SK-N-SH treated with all-trans-retinoic acid at 6 μM for 48 hours (cell line): ENCODE measurements at regions not wholly inside any gene's neighbourhood (a gene's known extent, or its start where the extent isn't known, plus 50 kb on each side); places are given as distances from the start of the nearest gene placed in this dataset.

Source experiments
- ATAC-seq: fragments of 200-7000 bp; cut with Tn5 transposase; 3 replicates; pipeline ENCODE4 v1.9.1; 2020; ENCODE audit warnings: mild to moderate bottlenecking, moderate library complexity
- ARNTL ChIP-seq: fragments of 450-650 bp; formaldehyde crosslinking; IDR thresholded peaks from 2 replicates; pipeline ENCODE4 v1.5.0; 2020; ENCODE audit warnings: low read depth, mild to moderate bottlenecking, moderate library complexity, borderline replicate concordance
- BACH2 ChIP-seq: fragments of 250-450 bp; sonication (Bioruptor Pico); IDR thresholded peaks from 2 replicates; pipeline ENCODE4 v1.9.0; 2021; ENCODE audit warnings: mild to moderate bottlenecking, borderline replicate concordance
- CREB5 ChIP-seq: fragments of 250-450 bp; sonication (Bioruptor Pico); IDR thresholded peaks from 2 replicates; pipeline ENCODE4 v1.5.1; 2020; ENCODE audit warnings: low read depth, mild to moderate bottlenecking, moderate library complexity
- CSDC2 ChIP-seq: fragments of 250-450 bp; sonication (Bioruptor Pico); IDR thresholded peaks from 2 replicates; pipeline ENCODE4 v1.5.0; 2020; ENCODE audit warnings: mild to moderate bottlenecking, moderate library complexity
- CSRNP3 ChIP-seq: fragments of 250-450 bp; sonication (Bioruptor Pico); IDR thresholded peaks from 2 replicates; pipeline ENCODE4 v1.5.1; 2021; ENCODE audit warnings: mild to moderate bottlenecking, moderate library complexity
- ESRRG ChIP-seq: fragments of 250-450 bp; sonication (Bioruptor Pico); IDR thresholded peaks from 2 replicates; pipeline ENCODE4 v1.6.1; 2021; ENCODE audit warnings: mild to moderate bottlenecking
- GLIS3 ChIP-seq: fragments of 250-450 bp; sonication (Bioruptor Pico); IDR thresholded peaks from 2 replicates; pipeline ENCODE4 v1.5.0; 2020; ENCODE audit warnings: mild to moderate bottlenecking, moderate library complexity
- ISL1 ChIP-seq: fragments of 250-450 bp; sonication (Bioruptor Pico); IDR thresholded peaks from 2 replicates; pipeline ENCODE4 v2.1.2; 2022; ENCODE audit warnings: mild to moderate bottlenecking, moderate library complexity
- OSR1 ChIP-seq: fragments of 250-450 bp; sonication (Bioruptor Pico); IDR thresholded peaks from 2 replicates; pipeline ENCODE4 v1.8.0; 2022; ENCODE audit warnings: moderate library complexity, mild to moderate bottlenecking, inconsistent platforms
- PATZ1 ChIP-seq: fragments of 250-450 bp; sonication (Bioruptor Pico); IDR thresholded peaks from 2 replicates; pipeline ENCODE4 v1.8.0; 2020; ENCODE audit warnings: mild to moderate bottlenecking, moderate library complexity, borderline replicate concordance
- POU6F1 ChIP-seq: fragments of 250-450 bp; sonication (Bioruptor Pico); IDR thresholded peaks from 2 replicates; pipeline ENCODE4 v1.8.0; 2021; ENCODE audit warnings: low read depth, mild to moderate bottlenecking, moderate library complexity, borderline replicate concordance
- PPARA ChIP-seq: fragments of 250-450 bp; sonication (Bioruptor Pico); IDR thresholded peaks from 2 replicates; pipeline ENCODE4 v1.5.0; 2020; ENCODE audit warnings: mild to moderate bottlenecking, borderline replicate concordance
- RARB ChIP-seq: fragments of 250-450 bp; sonication (Bioruptor Pico); IDR thresholded peaks from 2 replicates; pipeline ENCODE4 v1.8.0; 2021; ENCODE audit warnings: mild to moderate bottlenecking, moderate library complexity
- SNAI2 ChIP-seq: fragments of 250-450 bp; sonication (Bioruptor Pico); IDR thresholded peaks from 2 replicates; pipeline ENCODE4 v1.5.0; 2020; ENCODE audit warnings: mild to moderate bottlenecking, moderate library complexity
- TCF4 ChIP-seq: fragments of 250-450 bp; sonication (Bioruptor Pico); IDR thresholded peaks from 2 replicates; pipeline ENCODE4 v1.8.0; 2021; ENCODE audit warnings: mild to moderate bottlenecking, moderate library complexity, borderline replicate concordance
- TOX ChIP-seq: fragments of 250-450 bp; sonication (Bioruptor Pico); IDR thresholded peaks from 2 replicates; pipeline ENCODE4 v1.8.0; 2021; ENCODE audit warnings: mild to moderate bottlenecking, moderate library complexity, borderline replicate concordance
- TSHZ2 ChIP-seq: fragments of 250-450 bp; sonication (Bioruptor Pico); IDR thresholded peaks from 2 replicates; pipeline ENCODE4 v1.5.0; 2020; ENCODE audit warnings: mild to moderate bottlenecking, moderate library complexity
- ZC3H10 ChIP-seq: fragments of 250-450 bp; sonication (Bioruptor Pico); IDR thresholded peaks from 2 replicates; pipeline ENCODE4 v1.5.1; 2021; ENCODE audit warnings: mild to moderate bottlenecking, moderate library complexity
- ZFP3 ChIP-seq: fragments of 250-450 bp; sonication (Bioruptor Pico); IDR thresholded peaks from 2 replicates; pipeline ENCODE4 v1.5.0; 2020; ENCODE audit warnings: mild to moderate bottlenecking, moderate library complexity
- ZFP30 ChIP-seq: fragments of 450-650 bp; formaldehyde crosslinking; IDR thresholded peaks from 2 replicates; pipeline ENCODE4 v1.5.0; 2022; ENCODE audit warnings: mild to moderate bottlenecking, moderate library complexity
- ZNF565 ChIP-seq: fragments of 450-650 bp; formaldehyde crosslinking; conservative IDR thresholded peaks from 2 replicates; pipeline ENCODE4 v1.5.0; 2020; ENCODE audit warnings: low read depth, mild to moderate bottlenecking, moderate library complexity
- ZNF70 ChIP-seq: fragments of 450-650 bp; formaldehyde crosslinking; IDR thresholded peaks from 2 replicates; pipeline ENCODE4 v1.5.0; 2020; ENCODE audit warnings: mild to moderate bottlenecking, moderate library complexity
- ZNF8 ChIP-seq: fragments of 450-650 bp; formaldehyde crosslinking; IDR thresholded peaks from 2 replicates; pipeline ENCODE4 v1.5.0; 2020; ENCODE audit warnings: mild to moderate bottlenecking, moderate library complexity

- TF ChIP-seq ISL1 (CRISPR knock-in tag) (0 out of 2 replicates have a peak, but pooled peaks have one; percentile 11), BACH2 (CRISPR knock-in tag) (no peak), POU6F1 (CRISPR knock-in tag) (no peak)
- ATAC-seq, result no peak
Measured at GRCh38 chr13:85283408-85283807, 515.8 kb downstream of the SLITRK6 start.

GRCh38 chr13:85282876-85283275 is 516.3 kb downstream of the SLITRK6 start:
- TF ChIP-seq ISL1 (CRISPR knock-in tag) (no peak), CSDC2 (CRISPR knock-in tag) (no peak), TCF4 (CRISPR knock-in tag) (peak; percentile 53; the same call in 1 of the 2 replicates), PPARA (CRISPR knock-in tag) (no peak), SNAI2 (no peak), ZFP30 (no peak), TOX (CRISPR knock-in tag) (no peak), TSHZ2 (CRISPR knock-in tag) (no peak)

GRCh38 chr13:85278851-85279250 is 520.4 kb downstream of the SLITRK6 start:
- TF ChIP-seq CSDC2 (CRISPR knock-in tag) (no peak), TOX (CRISPR knock-in tag) (no peak), OSR1 (CRISPR knock-in tag) (no peak), ZC3H10 (CRISPR knock-in tag) (no peak), POU6F1 (CRISPR knock-in tag) (no peak), ZNF8 (CRISPR knock-in tag) (no peak), CSRNP3 (CRISPR knock-in tag) (no peak), TSHZ2 (CRISPR knock-in tag) (peak; percentile 89; the same call in 1 of the 2 replicates), RARB (CRISPR knock-in tag) (no peak), ZNF565 (CRISPR knock-in tag) (no peak), BACH2 (CRISPR knock-in tag) (no peak), PATZ1 (CRISPR knock-in tag) (no peak), CREB5 (CRISPR knock-in tag) (0 out of 2 replicates have a peak, but pooled peaks have one; percentile 9), ISL1 (CRISPR knock-in tag) (peak; percentile 29; the same call in 1 of the 2 replicates), ESRRG (CRISPR knock-in tag) (no peak), ARNTL (CRISPR knock-in tag) (no peak), GLIS3 (no peak), ZFP30 (no peak), PPARA (CRISPR knock-in tag) (no peak), SNAI2 (no peak), ZFP3 (CRISPR knock-in tag) (no peak), TCF4 (CRISPR knock-in tag) (peak; percentile 96), ZNF70 (CRISPR knock-in tag) (no peak)
- ATAC-seq, result peak; percentile 80

More at GRCh38 chr13:85282876-85283275, 516.3 kb downstream of the SLITRK6 start:
- peak; percentile 38 for ATAC-seq
